ENCODE measurements at regions not wholly inside any gene's neighbourhood (a gene's known extent, or its start where the extent isn't known, plus 50 kb on each side); places are given as distances from the start of the nearest gene placed in this dataset.

- H2BK5ac ChIP-seq (ENCODE audit: low read depth, low read length, poor library complexity, severe bottlenecking), result no peak overlapping the region
- no peaks in the 10 kb centered on the region for H3K4me1 ChIP-seq (ENCODE audit: control insufficient read depth, insufficient read depth, low read depth, low read length)
- no peak overlapping the region for H4K91ac ChIP-seq (ENCODE audit: low read length)
- H3K18ac ChIP-seq (ENCODE audit: low read depth in 1 of 2, low read length in 2 of 2), result no peak overlapping the region
- no peak overlapping the region for H3K23ac ChIP-seq (ENCODE audit: low read length in 2 of 2)
- H3K27ac ChIP-seq (ENCODE audit: low read length, poor library complexity, severe bottlenecking), result no peak overlapping the region
- H3K79me1 ChIP-seq (replicated peaks; ENCODE audit: low read length, poor library complexity, severe bottlenecking), result no peaks in the 10 kb centered on the region
- no peak overlapping the region for H2AFZ ChIP-seq (ENCODE audit: low read depth, low read length)
- no peak overlapping the region for H4K8ac ChIP-seq (ENCODE audit: low read length)
- no peak overlapping the region for H3K14ac ChIP-seq (ENCODE audit: low read length in 2 of 2)
- no peak overlapping the region for H3K4me3 ChIP-seq (ENCODE audit: insufficient read depth in 1 of 2, low read depth in 1 of 2, low read length in 2 of 2)
- H3K27me3 ChIP-seq (ENCODE audit: control insufficient read depth in 1 of 2, insufficient read depth in 1 of 2, low read length in 2 of 2), result peaks cover 0 to 4% of the 10 kb centered on the region in 2 experiments
- no peak overlapping the region for H2BK15ac ChIP-seq (ENCODE audit: low read depth, poor library complexity, severe bottlenecking)
- no peak overlapping the region for H2BK120ac ChIP-seq (ENCODE audit: low read depth, low read length)
- no peak overlapping the region for H2AK5ac ChIP-seq (ENCODE audit: low read length, severe bottlenecking)
- H3K4me2 ChIP-seq (ENCODE audit: low read length, poor library complexity, severe bottlenecking), result no peak overlapping the region
- DNase-seq, result no peak
- no peak overlapping the region for H2BK12ac ChIP-seq (ENCODE audit: low read length in 2 of 2)
- H3K9ac ChIP-seq (ENCODE audit: low read length), result no peak overlapping the region
- H3K4ac ChIP-seq (ENCODE audit: low read depth in 1 of 2, low read length in 2 of 2), result no peak overlapping the region
- WGBS, result 68% methylated on average over 4 of the region's 5 CpGs
- H3K9me3 ChIP-seq (ENCODE audit: control insufficient read depth, low read length), result peaks cover 4% of the 10 kb centered on the region
- H3K36me3 ChIP-seq (ENCODE audit: control insufficient read depth in 1 of 2, insufficient read depth in 2 of 2, low read depth in 1 of 2, low read length in 2 of 2), result no peaks in the 10 kb centered on the region
Observed at GRCh38 chr15:31178705-31179104, 77.2 kb upstream of the TRPM1 start.

- no peak overlapping the region for H3K9ac ChIP-seq (ENCODE audit: low read length)
- H3K18ac ChIP-seq (ENCODE audit: low read depth in 1 of 2, low read length in 2 of 2), result no peak overlapping the region
- peaks cover 4% of the 10 kb centered on the region for H3K9me3 ChIP-seq (ENCODE audit: control insufficient read depth, low read length)
- peaks cover 0 to 4% of the 10 kb centered on the region in 2 experiments for H3K27me3 ChIP-seq (ENCODE audit: control insufficient read depth in 1 of 2, insufficient read depth in 1 of 2, low read length in 2 of 2)
- H3K23ac ChIP-seq (ENCODE audit: low read length in 2 of 2), result no peak overlapping the region
- no peak overlapping the region for H4K8ac ChIP-seq (ENCODE audit: low read length)
- H3K4me3 ChIP-seq (ENCODE audit: insufficient read depth in 1 of 2, low read depth in 1 of 2, low read length in 2 of 2), result no peak overlapping the region
- H2BK120ac ChIP-seq (ENCODE audit: low read depth, low read length), result no peak overlapping the region
- H2BK15ac ChIP-seq (ENCODE audit: low read depth, poor library complexity, severe bottlenecking), result no peak overlapping the region
- no peaks in the 10 kb centered on the region for H3K36me3 ChIP-seq (ENCODE audit: control insufficient read depth in 1 of 2, insufficient read depth in 2 of 2, low read depth in 1 of 2, low read length in 2 of 2)
- H2BK12ac ChIP-seq (ENCODE audit: low read length in 2 of 2), result no peak overlapping the region
- no peak for DNase-seq
- H2AFZ ChIP-seq (ENCODE audit: low read depth, low read length), result no peak overlapping the region
- no peaks in the 10 kb centered on the region for H3K4me1 ChIP-seq (ENCODE audit: control insufficient read depth, insufficient read depth, low read depth, low read length)
- no peak overlapping the region for H2AK5ac ChIP-seq (ENCODE audit: low read length, severe bottlenecking)
- H3K4ac ChIP-seq (ENCODE audit: low read depth in 1 of 2, low read length in 2 of 2), result no peak overlapping the region
- no peak overlapping the region for H2BK5ac ChIP-seq (ENCODE audit: low read depth, low read length, poor library complexity, severe bottlenecking)
- no peak overlapping the region for H3K4me2 ChIP-seq (ENCODE audit: low read length, poor library complexity, severe bottlenecking)
- H3K79me1 ChIP-seq (replicated peaks; ENCODE audit: low read length, poor library complexity, severe bottlenecking), result no peaks in the 10 kb centered on the region
- H3K14ac ChIP-seq (ENCODE audit: low read length in 2 of 2), result no peak overlapping the region
- H4K91ac ChIP-seq (ENCODE audit: low read length), result no peak overlapping the region
- no peak overlapping the region for H3K27ac ChIP-seq (ENCODE audit: low read length, poor library complexity, severe bottlenecking)
Observed at GRCh38 chr15:31179693-31180092, 78.2 kb upstream of the TRPM1 start.

- H3K36me3 ChIP-seq (ENCODE audit: control insufficient read depth in 1 of 2, insufficient read depth in 2 of 2, low read depth in 1 of 2, low read length in 2 of 2), result no peaks in the 10 kb centered on the region
- H3K4me3 ChIP-seq (ENCODE audit: insufficient read depth in 1 of 2, low read depth in 1 of 2, low read length in 2 of 2), result no peak overlapping the region
- H3K9me3 ChIP-seq (ENCODE audit: control insufficient read depth, low read length), result peaks cover 19% of the 10 kb centered on the region
- no peak overlapping the region for H4K91ac ChIP-seq (ENCODE audit: low read length)
- no peak overlapping the region for H3K9ac ChIP-seq (ENCODE audit: low read length)
- H2BK15ac ChIP-seq (ENCODE audit: low read depth, poor library complexity, severe bottlenecking), result no peak overlapping the region
- no peak overlapping the region for H4K8ac ChIP-seq (ENCODE audit: low read length)
- H3K18ac ChIP-seq (ENCODE audit: low read depth in 1 of 2, low read length in 2 of 2), result no peak overlapping the region
- no peak overlapping the region for H2BK120ac ChIP-seq (ENCODE audit: low read depth, low read length)
- H3K23ac ChIP-seq (ENCODE audit: low read length in 2 of 2), result no peak overlapping the region
- no peak overlapping the region for H2AFZ ChIP-seq (ENCODE audit: low read depth, low read length)
- no peaks in the 10 kb centered on the region for H3K4me1 ChIP-seq (ENCODE audit: control insufficient read depth, insufficient read depth, low read depth, low read length)
- H2BK12ac ChIP-seq (ENCODE audit: low read length in 2 of 2), result no peak overlapping the region
- no peak overlapping the region for H2BK5ac ChIP-seq (ENCODE audit: low read depth, low read length, poor library complexity, severe bottlenecking)
- no peak for DNase-seq
- peaks cover 4 to 7% of the 10 kb centered on the region in 2 experiments for H3K27me3 ChIP-seq (ENCODE audit: control insufficient read depth in 1 of 2, insufficient read depth in 1 of 2, low read length in 2 of 2)
- H3K79me1 ChIP-seq (replicated peaks; ENCODE audit: low read length, poor library complexity, severe bottlenecking), result no peaks in the 10 kb centered on the region
- H3K4ac ChIP-seq (ENCODE audit: low read depth in 1 of 2, low read length in 2 of 2), result no peak overlapping the region
- no peak overlapping the region for H3K14ac ChIP-seq (ENCODE audit: low read length in 2 of 2)
- no peak overlapping the region for H2AK5ac ChIP-seq (ENCODE audit: low read length, severe bottlenecking)
- H3K4me2 ChIP-seq (ENCODE audit: low read length, poor library complexity, severe bottlenecking), result no peak overlapping the region
- 90% methylated on average over 10 of the region's 10 CpGs for WGBS
- no peak overlapping the region for H3K27ac ChIP-seq (ENCODE audit: low read length, poor library complexity, severe bottlenecking)
Observed at GRCh38 chr15:31193291-31193690, 91.8 kb upstream of the TRPM1 start.

DNA sequence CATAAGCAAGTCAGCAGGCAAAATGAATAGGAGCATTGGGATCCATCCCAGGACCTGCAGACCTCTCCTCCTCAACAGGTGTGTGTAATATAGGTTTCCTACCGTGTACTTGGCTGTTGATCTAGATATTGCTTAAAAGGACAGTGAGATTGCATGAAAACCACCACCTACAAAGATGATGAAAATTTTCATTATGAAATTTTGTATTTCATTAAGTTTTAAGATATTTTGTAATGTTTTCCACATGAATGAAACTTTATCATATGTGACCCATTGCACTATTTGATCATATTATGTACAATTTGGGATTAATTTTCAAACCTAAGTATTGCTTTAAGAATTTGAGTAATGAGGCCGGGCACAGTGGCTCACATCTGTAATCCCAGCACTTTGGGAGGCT, 94.3 kb upstream of the TRPM1 start:
- 75% methylated on average over 1 of the region's 2 CpGs for WGBS
- no peak overlapping the region for H3K18ac ChIP-seq (ENCODE audit: low read depth in 1 of 2, low read length in 2 of 2)
- no peak overlapping the region for H3K14ac ChIP-seq (ENCODE audit: low read length in 2 of 2)
- H3K36me3 ChIP-seq (ENCODE audit: control insufficient read depth in 1 of 2, insufficient read depth in 2 of 2, low read depth in 1 of 2, low read length in 2 of 2), result no peaks in the 10 kb centered on the region
- no peak overlapping the region for H2BK5ac ChIP-seq (ENCODE audit: low read depth, low read length, poor library complexity, severe bottlenecking)
- no peaks in the 10 kb centered on the region for H3K4me1 ChIP-seq (ENCODE audit: control insufficient read depth, insufficient read depth, low read depth, low read length)
- H2AFZ ChIP-seq (ENCODE audit: low read depth, low read length), result no peak overlapping the region
- H3K27ac ChIP-seq (ENCODE audit: low read length, poor library complexity, severe bottlenecking), result no peak overlapping the region
- no peak overlapping the region for H3K4me2 ChIP-seq (ENCODE audit: low read length, poor library complexity, severe bottlenecking)
- H3K27me3 ChIP-seq (ENCODE audit: control insufficient read depth in 1 of 2, insufficient read depth in 1 of 2, low read length in 2 of 2), result peaks cover 7 to 10% of the 10 kb centered on the region in 2 experiments
- no peak overlapping the region for H2BK120ac ChIP-seq (ENCODE audit: low read depth, low read length)
- H3K23ac ChIP-seq (ENCODE audit: low read length in 2 of 2), result no peak overlapping the region
- DNase-seq, result no peak
- H3K9ac ChIP-seq (ENCODE audit: low read length), result no peak overlapping the region
- no peak overlapping the region for H3K4ac ChIP-seq (ENCODE audit: low read depth in 1 of 2, low read length in 2 of 2)
- no peak overlapping the region for H4K8ac ChIP-seq (ENCODE audit: low read length)
- no peak overlapping the region for H2AK5ac ChIP-seq (ENCODE audit: low read length, severe bottlenecking)
- no peaks in the 10 kb centered on the region for H3K79me1 ChIP-seq (replicated peaks; ENCODE audit: low read length, poor library complexity, severe bottlenecking)
- no peak overlapping the region for H4K91ac ChIP-seq (ENCODE audit: low read length)
- H3K4me3 ChIP-seq (ENCODE audit: insufficient read depth in 1 of 2, low read depth in 1 of 2, low read length in 2 of 2), result no peak overlapping the region
- H2BK15ac ChIP-seq (ENCODE audit: low read depth, poor library complexity, severe bottlenecking), result no peak overlapping the region
- H2BK12ac ChIP-seq (ENCODE audit: low read length in 2 of 2), result no peak overlapping the region
- H3K9me3 ChIP-seq (ENCODE audit: control insufficient read depth, low read length), result no peaks in the 10 kb centered on the region

Measured in mesenchymal stem cell (in vitro differentiated cells and primary cell).